HG03103 (cell line): ENCODE measurements at regions not wholly inside any gene's neighbourhood (a gene's known extent, or its start where the extent isn't known, plus 50 kb on each side); places are given as distances from the start of the nearest gene placed in this dataset.

Experiments
- ATAC-seq: cut with Tn5 transposase; IDR thresholded peaks from one replicate; pipeline ENCODE4 v1.9.1; 2021; ENCODE audit warnings: low read depth; ENCODE audit not compliant: unreplicated experiment

DNA sequence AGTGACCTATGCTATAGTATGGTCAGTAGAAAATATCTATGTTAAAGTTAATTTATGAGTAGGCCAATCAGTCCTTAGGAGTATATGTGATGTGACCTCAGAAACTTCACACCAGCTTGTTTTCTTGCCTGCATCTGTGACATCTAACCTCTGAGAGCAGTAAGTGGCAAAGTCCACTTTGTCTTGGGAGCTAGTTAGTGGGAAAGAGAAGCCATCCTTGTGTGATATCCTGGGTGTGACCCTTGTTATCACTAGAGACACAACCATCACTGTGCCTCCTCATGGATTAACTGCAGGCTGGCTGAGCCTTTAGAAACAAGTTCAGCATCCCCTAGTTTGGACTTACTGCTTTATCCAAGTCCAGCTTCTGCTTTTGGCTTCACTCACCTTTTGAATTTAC, 170.6 kb upstream of the STXBP6 start:
- no peak for ATAC-seq

GRCh38 chr14:25215607-25216006, 165.7 kb upstream of the STXBP6 start:
- ATAC-seq: no peak

DNA sequence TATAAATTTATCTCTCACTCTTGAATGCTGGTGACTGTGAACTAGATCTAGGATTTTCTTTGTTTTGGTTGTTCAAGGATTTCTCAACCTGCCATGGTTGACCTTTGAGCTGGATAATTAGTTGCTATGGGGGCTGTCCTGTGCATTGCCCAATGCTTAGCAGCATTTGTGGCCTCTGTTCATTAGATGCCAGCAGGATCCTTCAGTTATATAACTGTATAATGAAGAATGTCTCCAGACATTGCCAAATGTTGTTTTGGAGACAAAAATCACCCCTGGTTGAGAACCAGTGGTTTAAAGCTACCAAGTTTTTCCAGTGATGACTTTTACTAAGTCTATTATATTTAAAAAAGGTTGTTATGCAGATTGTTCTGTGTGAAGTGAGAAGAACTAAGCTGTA, 147.9 kb upstream of the STXBP6 start:
- no peak for ATAC-seq

DNA sequence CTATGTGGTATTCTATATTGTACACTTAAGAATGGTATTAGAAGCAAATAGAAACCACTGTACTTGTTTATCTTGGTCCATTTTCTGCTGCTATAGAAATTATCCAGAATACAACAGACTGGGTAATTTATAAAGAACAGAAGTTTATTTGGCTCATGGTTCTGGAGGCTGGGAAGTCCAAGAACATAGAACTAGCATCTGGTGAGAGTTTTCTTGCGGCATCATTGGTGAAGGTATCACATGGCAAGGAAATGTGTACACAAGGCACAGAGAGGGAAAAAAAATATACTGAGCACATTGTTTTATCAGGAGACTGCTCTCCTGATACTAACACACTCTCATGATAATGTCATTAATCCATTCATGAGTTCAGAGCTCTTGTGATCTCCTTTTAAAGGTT, 130.3 kb upstream of the STXBP6 start:
- ATAC-seq: no peak

- ATAC-seq: no peak
Measured at GRCh38 chr14:25178255-25178654, 128.3 kb upstream of the STXBP6 start.

GRCh38 chr14:25150934-25151790, 101.2 kb upstream of the STXBP6 start:
- ATAC-seq: no peak

- ATAC-seq: no peak
Measured at GRCh38 chr14:25150401-25150800, 100.5 kb upstream of the STXBP6 start.

GRCh38 chr14:25140411-25140810, 90.5 kb upstream of the STXBP6 start:
- ATAC-seq: no peak

DNA sequence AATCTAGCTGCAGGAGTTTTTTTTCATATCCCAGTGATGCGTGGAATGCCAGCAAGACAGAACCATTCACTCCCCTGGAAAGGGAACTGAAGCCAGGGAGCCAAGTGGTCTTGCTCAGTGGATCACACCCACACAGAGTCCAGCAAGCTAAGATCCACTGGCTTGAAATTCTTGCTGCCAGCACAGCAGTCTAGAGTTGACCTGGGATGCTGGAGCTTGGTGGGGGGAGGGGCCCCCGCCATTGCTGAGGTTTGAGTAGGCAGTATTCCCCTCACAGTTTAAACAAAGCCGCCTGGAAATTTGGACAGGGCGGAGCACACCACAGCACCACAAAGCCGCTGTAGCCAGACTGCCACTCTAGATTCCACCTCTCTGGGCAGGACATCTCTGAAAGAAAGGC, 86.9 kb upstream of the STXBP6 start:
- no peak for ATAC-seq

GRCh38 chr14:25134184-25134583, 84.2 kb upstream of the STXBP6 start:
- ATAC-seq: no peak

DNA sequence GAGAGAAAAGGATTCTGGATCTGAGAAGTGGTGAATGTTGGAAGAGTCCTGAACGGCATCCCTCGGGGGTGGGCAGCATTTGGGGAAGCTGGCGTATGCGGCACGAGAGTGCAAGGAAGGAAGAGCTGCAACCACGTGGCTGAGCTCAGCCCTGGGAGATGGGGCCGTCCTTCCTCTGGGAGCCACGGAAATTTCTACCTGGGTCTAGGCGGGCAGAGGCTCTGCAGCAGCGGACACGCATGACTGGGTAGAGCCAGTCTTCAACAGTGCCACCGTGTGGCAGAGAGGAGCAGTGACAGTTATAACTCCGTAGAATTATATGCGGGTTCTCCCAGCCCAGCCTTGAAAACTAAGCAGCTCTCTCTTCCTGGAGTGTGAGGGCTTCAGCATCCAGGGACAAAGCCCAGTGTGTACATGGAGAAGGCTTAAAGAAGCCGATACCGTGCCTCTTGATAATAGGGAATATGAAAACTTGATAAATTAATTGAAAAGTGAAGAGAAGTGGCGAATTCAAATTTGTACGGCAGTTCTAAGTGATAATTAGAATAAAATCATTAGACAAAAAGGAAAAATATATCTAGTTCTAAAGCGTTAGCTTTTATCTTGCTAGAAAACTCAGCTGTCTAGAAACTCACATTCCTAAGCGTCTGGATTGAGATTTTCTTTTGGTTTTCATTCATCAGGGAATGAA, 82.9 kb upstream of the STXBP6 start:
- ATAC-seq: peak; percentile 91

DNA sequence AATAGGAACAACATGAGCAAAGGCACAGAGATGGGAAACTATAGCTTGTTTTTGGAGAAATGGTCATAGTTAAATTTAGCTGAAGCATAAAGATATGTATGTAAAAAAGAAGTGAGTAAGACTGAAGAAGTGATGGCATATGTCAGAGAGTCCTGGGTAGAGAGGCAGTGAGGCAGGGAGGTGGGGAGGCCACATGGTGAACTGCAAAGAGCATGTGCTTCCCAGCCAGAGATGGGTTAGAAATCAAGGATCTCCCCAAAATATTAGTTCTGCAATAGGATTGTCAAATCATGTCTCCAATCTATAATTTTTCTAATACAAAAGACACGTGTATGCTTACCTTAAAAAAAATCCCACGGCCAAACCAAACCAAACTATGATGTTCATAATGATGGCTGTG, 82.1 kb upstream of the STXBP6 start:
- ATAC-seq: no peak

DNA sequence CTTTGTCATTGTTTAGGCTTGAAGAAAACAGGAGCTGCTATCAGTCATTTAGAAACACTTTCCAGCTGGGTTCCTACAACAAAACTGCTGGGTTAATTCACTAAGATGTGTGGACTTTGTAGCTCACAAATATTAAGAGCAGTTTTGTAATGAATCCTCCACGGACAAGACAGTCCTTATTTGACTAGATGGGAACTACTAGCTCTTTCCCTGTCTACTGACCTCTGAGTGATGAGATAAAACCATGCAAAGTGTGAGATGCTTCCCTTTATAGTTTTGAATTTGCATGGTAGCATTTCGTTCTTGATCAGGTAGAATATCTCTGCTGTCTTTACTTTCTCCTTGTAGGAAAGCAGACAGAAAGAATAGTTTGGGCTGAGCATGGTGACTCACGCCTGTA, 72.9 kb upstream of the STXBP6 start:
- no peak for ATAC-seq

DNA sequence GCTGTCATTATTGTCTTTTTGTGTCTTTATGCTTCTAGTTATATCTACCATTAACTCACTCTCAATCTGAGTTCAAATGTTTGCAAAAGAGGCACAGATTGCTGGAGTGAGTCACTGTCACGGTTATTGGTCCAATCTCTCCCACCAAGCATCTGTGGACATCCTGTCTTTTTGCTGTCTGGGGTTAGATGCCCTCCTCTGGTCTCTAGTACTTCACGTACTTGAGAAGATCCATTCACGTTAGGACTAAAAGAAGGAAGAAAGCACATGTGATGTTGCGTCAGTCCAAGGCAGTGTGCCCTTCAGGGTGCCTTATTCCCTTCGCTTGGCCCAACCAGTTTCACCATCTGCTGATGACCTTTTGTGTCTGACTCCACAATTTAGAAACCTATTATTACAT, 72.3 kb upstream of the STXBP6 start:
- no peak for ATAC-seq

GRCh38 chr14:25121337-25122129, 71.6 kb upstream of the STXBP6 start:
- ATAC-seq: no peak

DNA sequence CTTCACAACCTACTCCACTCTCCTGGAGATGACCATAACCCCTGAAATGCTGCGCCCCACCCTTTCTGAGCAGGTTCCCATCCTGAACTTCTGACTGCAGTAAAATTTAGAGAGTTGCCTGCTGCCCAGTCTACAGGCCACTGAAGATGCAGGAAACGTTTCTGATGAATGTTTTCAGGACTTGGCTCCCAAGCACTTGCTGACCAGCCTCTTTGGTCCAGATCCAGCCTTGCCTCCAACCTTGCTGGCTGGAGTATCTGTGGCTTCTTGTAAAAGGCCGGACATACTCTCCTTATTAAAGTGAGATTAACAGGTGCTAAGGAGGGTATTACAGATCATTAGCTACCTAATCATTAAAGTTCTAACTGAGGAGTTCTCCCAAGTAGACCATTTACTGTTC, 70.3 kb upstream of the STXBP6 start:
- ATAC-seq: no peak

DNA sequence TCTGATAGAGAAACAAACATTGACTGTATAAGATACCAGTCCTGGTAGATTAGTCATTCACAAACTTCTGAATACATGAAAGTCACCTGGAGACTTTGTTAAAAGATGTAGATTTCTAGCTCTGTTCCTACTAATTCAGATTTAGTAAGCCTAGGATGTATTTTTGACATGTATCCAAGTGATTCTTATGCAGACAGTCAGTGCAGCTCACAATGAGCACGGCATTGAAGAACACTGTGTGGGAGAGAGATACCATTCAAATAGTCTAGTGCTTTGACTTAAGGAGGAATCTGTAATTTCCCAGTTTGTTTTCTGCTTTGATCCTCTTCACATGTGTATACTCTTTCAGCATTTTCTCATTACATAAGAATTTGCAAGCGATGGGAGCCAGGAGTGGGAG, 68.7 kb upstream of the STXBP6 start:
- ATAC-seq: no peak

DNA sequence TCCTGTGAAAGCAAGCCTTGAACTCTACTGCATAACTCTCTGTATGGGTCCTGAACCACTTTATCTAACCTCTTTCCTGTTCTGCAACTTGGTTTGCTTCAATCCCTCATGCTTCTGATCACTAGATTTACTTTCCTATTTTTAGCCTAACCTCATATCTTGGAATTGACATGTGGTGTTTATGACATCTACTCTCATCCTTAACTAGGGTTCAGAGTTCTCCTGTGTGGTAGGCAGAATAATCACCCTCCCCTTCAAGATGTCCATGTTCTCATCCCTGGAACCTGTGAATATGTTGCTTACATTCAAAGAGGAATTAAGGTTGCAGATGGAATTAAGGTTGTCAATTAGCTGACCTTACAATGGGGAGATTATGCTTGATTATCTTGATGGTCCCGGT, 67.4 kb upstream of the STXBP6 start:
- no peak for ATAC-seq

DNA sequence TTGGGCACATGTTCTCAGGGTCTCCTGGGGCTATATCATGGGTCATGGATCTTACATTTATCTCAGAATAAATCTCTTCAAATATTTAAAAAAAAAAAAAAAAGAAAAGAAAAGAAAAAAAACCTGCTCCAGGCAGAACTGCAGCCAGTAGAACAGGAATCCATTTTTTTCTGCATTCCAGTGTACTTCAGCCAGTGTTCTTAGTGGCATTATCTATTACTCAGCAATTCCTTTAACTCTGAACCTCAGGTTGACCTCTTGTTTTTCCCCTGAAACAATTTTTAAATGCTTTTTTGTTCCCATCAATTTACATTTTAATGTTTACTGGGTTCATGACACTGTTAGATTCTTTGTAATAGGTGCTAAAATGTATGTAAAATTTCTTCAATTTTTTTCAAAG, 66.7 kb upstream of the STXBP6 start:
- no peak for ATAC-seq

- ATAC-seq: no peak
Measured at GRCh38 chr14:25113394-25113793, 63.4 kb upstream of the STXBP6 start.

DNA sequence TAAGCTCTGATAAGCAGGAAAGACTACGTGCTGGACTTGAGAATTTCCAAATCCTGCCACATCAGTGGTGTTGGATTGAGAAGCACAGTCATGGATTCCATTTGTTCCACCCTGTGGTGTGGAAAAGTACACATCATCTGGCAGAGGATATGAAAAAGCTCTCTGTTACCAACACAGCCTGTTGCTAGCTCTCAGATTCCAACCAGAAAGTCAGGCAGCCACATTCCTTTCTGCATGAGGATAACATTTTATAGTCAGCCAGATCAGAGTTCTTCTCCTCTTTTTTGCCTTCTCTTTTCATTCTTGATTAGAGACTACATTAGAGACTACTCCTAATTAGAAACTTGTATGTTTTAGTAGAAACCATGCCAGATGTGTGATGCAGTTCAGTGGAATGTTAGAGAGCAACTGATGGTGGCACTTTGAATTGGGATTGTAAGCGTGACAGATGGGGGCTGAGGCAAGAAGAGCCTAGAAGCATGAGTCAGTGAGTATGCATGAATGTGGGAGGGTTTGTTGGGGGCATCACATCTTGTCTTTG, 61.2 kb upstream of the STXBP6 start:
- no peak for ATAC-seq
